ENCODE measurements at regions not wholly inside any gene's neighbourhood (a gene's known extent, or its start where the extent isn't known, plus 50 kb on each side); places are given as distances from the start of the nearest gene placed in this dataset.
A peak's percentile ranks its signal among the peaks of the same experiment; 100 is the strongest.

DNA sequence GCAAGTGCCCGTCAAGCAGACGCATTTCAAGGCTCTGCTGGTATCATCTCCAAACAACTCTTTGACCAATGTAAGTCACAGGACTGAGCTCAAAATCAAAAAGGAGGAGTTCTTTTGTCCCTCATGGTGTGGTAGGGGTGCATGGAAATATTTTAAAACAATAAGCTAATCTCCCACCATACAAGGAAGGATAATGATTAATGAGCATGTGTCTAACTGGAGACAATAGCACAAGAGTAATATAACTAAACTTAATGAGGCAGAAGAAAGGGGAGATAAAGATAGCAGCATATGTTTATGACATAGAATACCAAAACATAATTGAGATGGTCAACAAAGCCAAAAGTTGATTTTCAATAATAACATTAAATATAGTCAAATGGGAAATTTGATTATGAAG is 668.0 kb upstream of the ZP4 start:
- DNase-seq (ENCODE audit: low read depth in 2 of 2), result no peak
- no peak overlapping the region for H3K4me3 ChIP-seq (replicated peaks in 1 of 2; ENCODE audit: low read depth in 2 of 2, low read length in 2 of 2)
- TF ChIP-seq, protein P1, sequence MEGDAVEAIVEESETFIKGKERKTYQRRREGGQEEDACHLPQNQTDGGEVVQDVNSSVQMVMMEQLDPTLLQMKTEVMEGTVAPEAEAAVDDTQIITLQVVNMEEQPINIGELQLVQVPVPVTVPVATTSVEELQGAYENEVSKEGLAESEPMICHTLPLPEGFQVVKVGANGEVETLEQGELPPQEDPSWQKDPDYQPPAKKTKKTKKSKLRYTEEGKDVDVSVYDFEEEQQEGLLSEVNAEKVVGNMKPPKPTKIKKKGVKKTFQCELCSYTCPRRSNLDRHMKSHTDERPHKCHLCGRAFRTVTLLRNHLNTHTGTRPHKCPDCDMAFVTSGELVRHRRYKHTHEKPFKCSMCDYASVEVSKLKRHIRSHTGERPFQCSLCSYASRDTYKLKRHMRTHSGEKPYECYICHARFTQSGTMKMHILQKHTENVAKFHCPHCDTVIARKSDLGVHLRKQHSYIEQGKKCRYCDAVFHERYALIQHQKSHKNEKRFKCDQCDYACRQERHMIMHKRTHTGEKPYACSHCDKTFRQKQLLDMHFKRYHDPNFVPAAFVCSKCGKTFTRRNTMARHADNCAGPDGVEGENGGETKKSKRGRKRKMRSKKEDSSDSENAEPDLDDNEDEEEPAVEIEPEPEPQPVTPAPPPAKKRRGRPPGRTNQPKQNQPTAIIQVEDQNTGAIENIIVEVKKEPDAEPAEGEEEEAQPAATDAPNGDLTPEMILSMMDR (IDR thresholded peaks at IDR 0.05; ENCODE audit: low read depth, low read length), result no peak

DNA sequence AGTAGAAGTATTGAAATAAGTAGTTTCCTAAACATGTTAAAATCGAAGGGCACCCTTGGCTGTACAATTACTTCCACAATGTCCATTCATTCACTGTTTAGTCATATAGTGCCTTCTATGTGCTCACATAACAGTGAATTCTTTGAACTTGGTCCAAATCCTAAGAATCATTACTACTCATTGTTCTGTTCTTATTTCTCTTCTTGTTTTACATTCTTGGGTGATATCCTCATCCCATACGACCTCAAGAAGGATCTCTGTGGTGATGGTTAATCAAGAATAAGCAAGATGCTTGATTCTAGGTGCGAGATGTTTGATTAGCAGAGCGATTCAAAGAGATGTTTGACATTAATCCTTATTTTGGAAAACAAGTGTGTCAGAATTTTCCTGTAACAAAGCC is 667.4 kb upstream of the ZP4 start:
- TF ChIP-seq, protein P1 (IDR thresholded peaks at IDR 0.05; ENCODE audit: low read depth, low read length), result no peak
- DNase-seq (ENCODE audit: low read depth in 2 of 2), result peak; percentile 16 to 91
- H3K4me3 ChIP-seq (replicated peaks in 1 of 2; ENCODE audit: low read depth in 2 of 2, low read length in 2 of 2), result no peak overlapping the region

DNA sequence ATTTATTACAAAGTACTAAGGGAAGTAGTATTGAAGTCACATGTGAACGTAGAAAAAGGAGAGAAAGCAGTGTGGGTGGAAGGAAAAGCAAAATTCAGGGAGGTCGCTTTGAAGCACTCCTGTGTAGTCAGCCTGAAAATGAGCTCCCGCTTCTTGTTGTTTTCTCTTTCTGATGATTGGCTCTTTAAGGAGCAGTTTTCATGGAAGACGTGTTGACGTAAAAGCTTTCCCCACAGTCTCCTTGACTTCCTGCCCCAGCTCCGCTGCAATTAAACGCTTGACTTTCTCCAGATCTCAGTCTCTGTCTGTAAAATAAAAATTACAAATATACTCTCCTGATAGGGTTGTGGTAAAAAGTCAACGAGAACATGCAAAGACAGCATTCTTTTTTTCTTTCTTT is 661.5 kb upstream of the ZP4 start:
- TF ChIP-seq, protein P1 (IDR thresholded peaks at IDR 0.05; ENCODE audit: low read depth, low read length), result no peak
- no peak overlapping the region for H3K4me3 ChIP-seq (replicated peaks in 1 of 2; ENCODE audit: low read depth in 2 of 2, low read length in 2 of 2)
- peak in 1 of 2 donors; percentile 22 for DNase-seq (ENCODE audit: low read depth in 2 of 2)

DNA sequence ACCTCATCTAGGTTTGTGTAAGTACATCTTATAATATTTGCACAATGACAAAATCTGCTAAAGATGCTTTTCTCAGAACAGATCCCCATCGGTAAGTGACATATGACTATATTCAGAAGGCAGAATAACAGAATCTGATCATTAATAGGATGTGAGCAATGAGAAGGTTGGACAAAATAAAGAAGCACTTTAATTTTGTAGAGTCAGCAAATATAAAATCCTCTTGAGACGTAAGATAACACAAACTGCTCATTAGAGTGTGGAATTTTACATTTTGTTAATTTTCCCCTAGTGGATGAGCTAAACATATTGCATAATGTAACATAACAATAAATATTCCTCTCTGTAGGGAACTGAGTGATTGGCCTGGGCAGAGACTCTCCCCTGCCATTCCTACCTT is 658.4 kb upstream of the ZP4 start:
- TF ChIP-seq, protein P1 (IDR thresholded peaks at IDR 0.05; ENCODE audit: low read depth, low read length), result no peak
- DNase-seq (ENCODE audit: low read depth in 2 of 2), result no peak
- H3K4me3 ChIP-seq (replicated peaks in 1 of 2; ENCODE audit: low read depth in 2 of 2, low read length in 2 of 2), result no peak overlapping the region

DNA sequence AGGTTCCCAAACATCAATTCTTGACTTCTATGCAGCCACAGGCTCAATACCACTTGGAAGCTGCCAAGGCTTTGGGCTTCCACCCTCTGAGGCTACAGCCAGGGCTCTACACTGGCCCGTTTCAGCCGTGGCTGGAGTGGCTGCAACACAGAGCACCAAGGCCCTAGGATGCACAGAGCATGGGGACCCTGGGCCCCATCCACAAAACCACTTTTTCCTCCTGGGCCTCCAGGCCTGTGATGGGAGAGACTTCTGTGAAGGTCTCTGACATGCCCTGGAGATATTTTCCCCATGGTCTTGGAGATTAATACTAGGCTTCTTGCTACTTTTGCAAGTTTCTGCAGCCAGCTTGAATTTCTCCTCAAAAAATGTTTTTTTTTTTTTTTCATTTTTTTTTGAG is 655.4 kb upstream of the ZP4 start:
- H3K4me3 ChIP-seq (replicated peaks in 1 of 2; ENCODE audit: low read depth in 2 of 2, low read length in 2 of 2), result no peak overlapping the region
- TF ChIP-seq, protein P1 (IDR thresholded peaks at IDR 0.05; ENCODE audit: low read depth, low read length), result no peak
- DNase-seq (ENCODE audit: low read depth in 2 of 2), result no peak

DNA sequence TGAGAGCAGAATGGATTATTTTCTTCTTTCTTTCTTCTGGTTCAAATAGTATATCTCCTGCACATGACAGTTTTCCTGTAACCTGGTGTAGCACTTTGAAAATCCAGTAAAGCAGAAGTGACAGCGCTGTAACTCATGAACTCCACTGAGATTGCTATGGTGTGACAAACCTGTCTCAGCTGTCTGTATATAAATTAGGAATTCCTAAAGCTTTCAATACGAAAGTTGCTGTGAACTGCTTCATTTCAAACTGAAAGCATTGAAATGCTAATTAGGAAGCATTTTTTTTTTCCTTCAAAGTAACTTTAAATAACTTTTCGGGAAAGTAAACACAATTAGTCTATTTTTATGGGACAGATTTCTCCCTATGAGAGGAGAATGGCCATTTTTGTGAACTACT is 646.9 kb upstream of the ZP4 start:
- no peak for DNase-seq (ENCODE audit: low read depth in 2 of 2)
- no peak overlapping the region for H3K4me3 ChIP-seq (replicated peaks in 1 of 2; ENCODE audit: low read depth in 2 of 2, low read length in 2 of 2)
- TF ChIP-seq, protein P1 (IDR thresholded peaks at IDR 0.05; ENCODE audit: low read depth, low read length), result no peak

DNA sequence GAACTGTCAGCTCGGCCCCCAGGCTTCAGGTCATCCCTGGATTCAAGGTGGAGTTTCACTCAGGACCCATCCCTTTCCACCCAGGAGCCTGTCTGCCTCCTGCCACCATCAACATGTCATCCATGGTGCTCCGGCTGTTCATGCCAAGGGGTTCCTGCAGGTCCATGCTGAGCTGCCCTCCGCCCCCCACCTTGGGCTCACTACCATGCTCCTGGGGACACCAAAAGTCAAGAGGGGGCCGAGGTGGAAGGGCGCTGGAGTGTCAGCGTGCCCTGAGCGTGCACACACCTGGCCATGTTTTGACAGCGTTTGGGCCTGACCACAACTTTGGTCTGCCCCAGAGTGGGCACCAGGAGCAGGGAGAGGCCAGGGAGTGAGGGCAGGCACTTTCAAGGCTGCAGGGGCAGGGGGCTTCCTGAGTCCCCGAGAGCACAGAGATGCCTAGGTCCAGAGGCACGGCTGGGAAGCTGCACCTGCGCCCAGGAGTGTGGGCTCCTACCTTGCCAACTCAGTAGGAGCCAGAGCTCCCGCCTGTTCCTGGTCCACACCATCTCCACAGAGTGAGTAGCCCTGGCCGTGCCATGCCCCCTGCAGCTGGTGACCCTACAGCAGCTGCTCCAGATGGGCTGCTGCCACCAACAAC is 639.6 kb upstream of the ZP4 start:
- DNase-seq (ENCODE audit: low read depth in 2 of 2), result no peak
- TF ChIP-seq, protein P1 (IDR thresholded peaks at IDR 0.05; ENCODE audit: low read depth, low read length), result no peak
- no peak overlapping the region for H3K4me3 ChIP-seq (replicated peaks in 1 of 2; ENCODE audit: low read depth in 2 of 2, low read length in 2 of 2)

All from cardiac fibroblast (primary cell).